A204.1 (cell line): ENCODE measurements at regions not wholly inside any gene's neighbourhood (a gene's known extent, or its start where the extent isn't known, plus 50 kb on each side); places are given as distances from the start of the nearest gene placed in this dataset.
"Not testable (repeated sequence)": the region's sequence is repeated elsewhere in the genome, so short reads cannot be mapped to it uniquely, and the experiment has no call there.

Source experiments
- FAIRE-seq: peaks from 2 replicates; lab custom pipeline; 2012; peaks lifted over from hg19 to GRCh38; lab: Jason Lieb, UNC

- FAIRE-seq, result no peak
These were observed 345.0 kb downstream of the QKI start for GRCh38 chr6:163759542-163759941.

GRCh38 chr6:163757520-163757919 is 343.0 kb downstream of the QKI start:
- FAIRE-seq, result no peak

- FAIRE-seq, result no peak
These were observed 341.6 kb downstream of the QKI start for GRCh38 chr6:163756079-163756478.

GRCh38 chr6:163754866-163755265 is 340.3 kb downstream of the QKI start:
- no peak for FAIRE-seq

- FAIRE-seq, result no peak
These were observed 338.9 kb downstream of the QKI start for GRCh38 chr6:163753430-163753829.

- no peak for FAIRE-seq
These were observed 337.9 kb downstream of the QKI start for GRCh38 chr6:163752446-163752845.

- FAIRE-seq, result no peak
These were observed 336.6 kb downstream of the QKI start for GRCh38 chr6:163751032-163751525.

- no peak for FAIRE-seq
These were observed 336.0 kb downstream of the QKI start for GRCh38 chr6:163750431-163751031.

GRCh38 chr6:163748886-163749285 is 334.4 kb downstream of the QKI start:
- no peak for FAIRE-seq

GRCh38 chr6:163748036-163748435 is 333.5 kb downstream of the QKI start:
- no peak for FAIRE-seq

- not testable (repeated sequence) for FAIRE-seq
These were observed 332.5 kb downstream of the QKI start for GRCh38 chr6:163747058-163747457.

GRCh38 chr6:163745536-163746400 is 331.2 kb downstream of the QKI start:
- FAIRE-seq, result no peak

- FAIRE-seq, result no peak
These were observed 329.9 kb downstream of the QKI start for GRCh38 chr6:163744256-163744925.

- FAIRE-seq, result no peak
These were observed 329.3 kb downstream of the QKI start for GRCh38 chr6:163743796-163744195.

- FAIRE-seq, result no peak
These were observed 327.3 kb downstream of the QKI start for GRCh38 chr6:163741743-163742363.

- FAIRE-seq, result no peak
These were observed 326.8 kb downstream of the QKI start for GRCh38 chr6:163741342-163741741.

GRCh38 chr6:163739966-163740365 is 325.4 kb downstream of the QKI start:
- no peak for FAIRE-seq

- FAIRE-seq, result no peak
These were observed 324.8 kb downstream of the QKI start for GRCh38 chr6:163739408-163739725.

- FAIRE-seq, result no peak
These were observed 324.3 kb downstream of the QKI start for GRCh38 chr6:163738725-163739407.

GRCh38 chr6:163738304-163738703 is 323.8 kb downstream of the QKI start:
- FAIRE-seq, result no peak

GRCh38 chr6:163735076-163735475 is 320.6 kb downstream of the QKI start:
- FAIRE-seq, result no peak

- FAIRE-seq, result no peak
These were observed 318.5 kb downstream of the QKI start for GRCh38 chr6:163733061-163733460.
